HG03060 (cell line): ENCODE measurements at regions not wholly inside any gene's neighbourhood (a gene's known extent, or its start where the extent isn't known, plus 50 kb on each side); places are given as distances from the start of the nearest gene placed in this dataset.

Source experiments
- ATAC-seq: cut with Tn5 transposase; IDR thresholded peaks from one replicate; pipeline ENCODE4 v1.9.1; 2021; ENCODE audit warnings: low read depth, moderate number of reproducible peaks; ENCODE audit not compliant: unreplicated experiment

GRCh38 chr7:131111792-131112191, 215.9 kb upstream of the MKLN1 start:
- no peak for ATAC-seq

- ATAC-seq = no peak
These were observed 215.2 kb upstream of the MKLN1 start for GRCh38 chr7:131112431-131112830.

- ATAC-seq = no peak
These were observed 212.3 kb upstream of the MKLN1 start for GRCh38 chr7:131115340-131115739.

- no peak for ATAC-seq
These were observed 210.2 kb upstream of the MKLN1 start for GRCh38 chr7:131117439-131117838.

- ATAC-seq = no peak
These were observed 208.3 kb upstream of the MKLN1 start for GRCh38 chr7:131119381-131119780.

GRCh38 chr7:131122394-131122793, 205.3 kb upstream of the MKLN1 start:
- no peak for ATAC-seq

GRCh38 chr7:131124001-131124629, 203.6 kb upstream of the MKLN1 start:
- peak; percentile 82 for ATAC-seq

GRCh38 chr7:131124867-131125266, 202.8 kb upstream of the MKLN1 start:
- ATAC-seq = no peak

GRCh38 chr7:131130324-131130723, 197.4 kb upstream of the MKLN1 start:
- no peak for ATAC-seq

- no peak for ATAC-seq
These were observed 196.5 kb upstream of the MKLN1 start for GRCh38 chr7:131131012-131131745.

GRCh38 chr7:131131746-131132431, 195.8 kb upstream of the MKLN1 start:
- no peak for ATAC-seq

- no peak for ATAC-seq
These were observed 188.2 kb upstream of the MKLN1 start for GRCh38 chr7:131139462-131139861.

- ATAC-seq = no peak
These were observed 186.2 kb upstream of the MKLN1 start for GRCh38 chr7:131141443-131141967.

GRCh38 chr7:131143869-131144268, 183.8 kb upstream of the MKLN1 start:
- no peak for ATAC-seq

- ATAC-seq = no peak
These were observed 182.7 kb upstream of the MKLN1 start for GRCh38 chr7:131145026-131145425.

- ATAC-seq = no peak
These were observed 181.9 kb upstream of the MKLN1 start for GRCh38 chr7:131145770-131146169.

GRCh38 chr7:131147604-131148003, 180.1 kb upstream of the MKLN1 start:
- no peak for ATAC-seq

GRCh38 chr7:131148258-131148657, 179.4 kb upstream of the MKLN1 start:
- ATAC-seq = no peak

- no peak for ATAC-seq
These were observed 178.8 kb upstream of the MKLN1 start for GRCh38 chr7:131148708-131149428.

GRCh38 chr7:131149429-131149773, 178.3 kb upstream of the MKLN1 start:
- ATAC-seq = no peak

- no peak for ATAC-seq
These were observed 177.8 kb upstream of the MKLN1 start for GRCh38 chr7:131149840-131150239.
